GM19328 (cell line): ENCODE measurements at regions not wholly inside any gene's neighbourhood (a gene's known extent, or its start where the extent isn't known, plus 50 kb on each side); places are given as distances from the start of the nearest gene placed in this dataset.
"Not testable (repeated sequence)": the region's sequence is repeated elsewhere in the genome, so short reads cannot be mapped to it uniquely, and the experiment has no call there.

Source experiments
- ATAC-seq: cut with Tn5 transposase; IDR thresholded peaks from one replicate; pipeline ENCODE4 v1.9.1; 2021; ENCODE audit warnings: mild to moderate bottlenecking, moderate library complexity; ENCODE audit not compliant: unreplicated experiment

DNA sequence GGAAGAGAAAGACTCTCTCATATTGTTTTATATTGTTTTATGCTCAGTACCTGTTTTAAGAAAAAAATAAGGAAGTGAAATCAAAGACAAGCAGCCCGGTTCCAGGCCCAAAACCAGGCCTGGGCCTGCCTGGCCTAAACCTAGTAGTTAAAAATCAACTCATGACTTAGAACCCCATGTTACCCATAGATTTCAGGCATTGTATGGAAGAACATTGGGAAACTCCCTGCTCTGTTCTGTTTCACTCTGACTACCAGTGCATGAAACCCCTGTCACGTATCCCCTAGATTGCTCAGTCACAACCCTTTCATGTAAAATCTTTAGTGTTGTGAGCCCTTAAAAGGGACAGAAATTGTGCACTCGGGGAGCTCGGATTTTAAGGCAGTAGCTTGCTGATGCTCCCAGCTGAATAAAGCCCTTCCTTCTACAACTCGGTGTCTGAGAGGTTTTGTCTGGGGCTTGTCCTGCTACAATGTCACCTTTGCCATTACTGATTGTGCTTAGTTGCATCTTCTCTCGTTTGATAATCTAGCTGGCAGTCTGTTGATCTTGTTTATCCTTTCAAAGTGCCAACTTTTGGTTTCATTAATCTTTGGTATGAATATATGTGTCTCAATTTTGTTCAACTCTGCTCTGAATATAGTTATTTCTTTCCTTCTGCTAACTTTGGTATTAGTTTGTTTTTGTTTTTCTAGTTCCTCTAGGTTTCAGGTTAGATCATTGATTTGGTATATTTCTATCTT, 842.8 kb upstream of the NDST4 start:
- not testable (repeated sequence) for ATAC-seq

DNA sequence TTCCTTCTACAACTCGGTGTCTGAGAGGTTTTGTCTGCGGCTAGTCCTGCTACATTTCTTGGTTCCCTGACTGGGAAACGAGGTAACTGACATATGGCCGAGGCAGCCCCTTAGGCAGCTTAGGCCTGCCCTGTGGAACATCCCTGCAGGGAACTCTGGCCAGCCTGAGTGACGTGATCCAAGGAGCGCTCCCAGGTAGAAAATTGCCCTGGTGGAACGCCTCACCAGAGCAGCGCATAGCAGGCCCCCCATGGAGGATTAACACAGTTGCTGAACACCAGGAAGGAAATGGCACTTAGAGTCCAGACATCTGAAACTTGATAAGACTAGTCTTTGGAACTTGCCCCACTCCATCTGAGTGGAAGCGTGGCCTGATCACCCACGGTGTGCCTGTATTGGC, 837.4 kb upstream of the NDST4 start:
- no peak for ATAC-seq

DNA sequence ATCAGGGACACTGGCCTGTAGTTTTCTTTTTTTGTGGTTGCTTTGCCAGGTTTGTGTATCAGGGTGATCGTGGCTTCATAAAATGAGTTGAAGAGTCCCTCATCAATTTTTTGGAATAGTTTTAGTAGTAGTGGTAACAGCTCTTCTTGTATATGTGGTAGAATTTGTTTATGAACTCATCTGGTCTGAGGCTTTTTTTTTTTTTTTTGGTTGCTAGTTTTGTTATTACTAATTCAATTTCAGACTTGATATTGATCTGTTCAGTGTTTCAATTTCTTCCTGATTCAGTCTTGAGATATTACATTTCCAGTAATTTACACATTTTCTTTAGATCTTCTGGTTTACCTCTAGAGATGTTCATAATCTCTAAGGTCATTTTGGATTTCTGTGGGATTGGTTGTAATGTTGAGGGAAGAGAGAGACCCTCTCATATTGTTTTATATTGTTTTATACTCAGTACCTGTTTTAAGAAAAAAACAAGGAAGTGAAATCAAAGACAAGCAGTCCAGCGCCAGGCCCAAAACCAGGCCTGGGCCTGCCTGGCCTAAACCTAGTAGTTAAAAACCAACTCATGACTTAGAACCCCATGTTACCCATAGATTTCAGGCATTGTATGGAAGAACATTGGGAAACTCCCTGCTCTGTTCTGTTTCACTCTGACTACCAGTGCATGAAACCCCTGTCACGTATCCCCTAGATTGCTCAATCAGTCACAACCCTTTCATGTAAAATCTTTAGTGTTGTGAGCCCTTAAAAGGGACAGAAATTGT, 836.7 kb upstream of the NDST4 start:
- peak; percentile 56 for ATAC-seq

DNA sequence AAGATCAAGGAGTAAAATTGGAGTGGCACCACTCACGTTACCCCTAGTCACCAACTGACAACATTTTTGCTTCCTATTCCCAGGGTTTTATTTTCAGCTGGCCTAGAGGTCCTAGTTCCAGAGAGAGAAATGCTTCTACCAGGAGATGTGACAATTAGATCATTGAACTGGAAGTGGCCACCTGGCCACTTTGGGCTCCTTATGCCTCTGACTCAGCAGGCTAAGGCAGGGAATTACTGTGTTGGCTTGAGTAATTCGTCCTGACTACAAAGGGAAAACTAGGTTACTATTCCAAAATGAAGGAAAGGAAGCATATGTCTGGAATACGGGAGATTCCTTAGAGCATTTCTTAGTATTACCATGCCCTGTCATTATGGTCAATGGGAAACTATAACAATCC, 831.6 kb upstream of the NDST4 start:
- no peak for ATAC-seq

DNA sequence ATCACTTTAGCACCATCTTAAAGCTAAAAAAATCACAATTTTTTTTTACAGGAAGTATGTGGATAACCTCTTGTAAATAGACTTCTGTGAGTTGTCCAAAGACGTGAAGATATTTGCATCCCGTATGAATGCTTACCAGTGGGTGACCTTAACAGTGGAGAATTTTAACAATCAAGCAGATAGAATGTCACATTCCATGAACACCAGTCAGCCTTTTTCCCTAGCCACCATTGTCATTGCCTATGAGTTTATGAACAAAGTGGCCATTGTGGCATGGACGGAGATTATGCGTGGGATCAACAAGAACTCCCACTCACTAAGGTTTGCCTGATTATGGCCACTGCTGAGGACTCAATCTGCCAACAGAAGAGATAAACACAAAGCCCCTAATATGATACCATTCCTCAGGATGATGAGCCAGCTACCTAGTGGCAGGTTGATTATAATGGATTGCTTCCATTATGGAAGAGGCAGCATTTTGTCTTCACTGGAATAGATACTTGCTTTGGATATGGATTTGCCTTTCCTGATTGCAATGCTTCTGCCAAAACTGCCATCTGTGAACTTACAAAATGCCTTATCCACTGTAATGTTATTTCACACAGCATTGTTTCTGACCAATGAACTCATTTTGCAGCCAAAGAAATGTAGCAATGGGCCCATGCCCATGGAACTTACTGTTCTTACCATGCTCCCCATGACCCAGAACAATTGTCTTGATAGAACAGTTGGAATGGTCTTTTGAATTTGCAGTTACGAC, 830.9 kb upstream of the NDST4 start:
- ATAC-seq = no peak

DNA sequence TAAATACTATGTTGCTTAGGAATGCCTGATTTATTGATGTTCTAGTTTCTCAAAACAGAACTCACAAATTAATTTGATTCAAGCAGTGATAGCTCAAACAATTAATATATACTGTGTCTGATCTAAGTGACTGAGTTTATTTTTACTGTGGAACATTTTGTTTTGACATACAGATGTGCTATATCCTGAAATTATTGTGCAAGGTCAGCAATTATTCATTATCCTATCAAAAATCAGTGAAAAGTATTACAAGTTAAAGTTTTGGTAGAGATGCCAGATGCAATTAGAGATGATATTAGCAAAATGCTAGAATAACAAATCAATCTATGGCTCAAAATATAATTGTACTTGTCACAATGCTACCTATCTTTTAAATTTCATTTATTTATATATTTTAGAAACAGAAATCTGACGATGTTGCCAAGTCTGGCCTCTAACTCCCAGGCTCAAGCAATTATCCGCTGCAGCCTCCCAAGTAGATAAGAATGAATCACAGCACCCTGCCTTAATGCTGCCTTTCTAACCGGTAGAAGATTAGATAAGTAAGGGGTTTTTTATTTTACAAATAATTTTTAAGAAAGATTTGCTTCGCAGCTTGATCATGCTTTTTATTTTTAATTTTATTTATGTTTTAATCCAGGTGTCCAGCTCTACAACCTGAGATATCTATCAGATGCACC, 825.5 kb upstream of the NDST4 start:
- no peak for ATAC-seq

DNA sequence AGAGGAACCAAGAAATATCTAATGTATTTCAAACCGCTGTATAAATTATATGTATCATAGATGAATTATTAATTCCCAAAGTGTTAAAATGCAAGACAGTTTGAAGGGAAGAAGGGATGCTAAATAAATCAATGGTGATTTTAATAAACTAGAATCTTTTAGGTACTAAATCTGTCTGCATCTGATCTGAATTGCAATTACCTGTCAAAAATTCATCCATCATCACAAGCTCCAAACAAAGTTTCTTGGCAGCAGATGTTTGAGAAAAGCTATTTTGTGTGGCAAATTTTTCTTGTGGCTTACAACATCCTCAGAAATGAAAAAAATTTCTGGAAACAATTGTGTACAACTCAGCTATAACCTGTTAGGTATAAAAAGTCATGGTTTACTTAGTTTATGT, 816.0 kb upstream of the NDST4 start:
- no peak for ATAC-seq

- no peak for ATAC-seq
Observed at GRCh38 chr4:115927382-115927781, 814.0 kb upstream of the NDST4 start.

- ATAC-seq = no peak
Observed at GRCh38 chr4:115923152-115923551, 809.7 kb upstream of the NDST4 start.

GRCh38 chr4:115920637-115921036, 807.2 kb upstream of the NDST4 start:
- ATAC-seq = no peak

GRCh38 chr4:115918149-115918548, 804.7 kb upstream of the NDST4 start:
- ATAC-seq = no peak

GRCh38 chr4:115906428-115906827, 793.0 kb upstream of the NDST4 start:
- ATAC-seq = no peak

GRCh38 chr4:115883847-115884246, 770.4 kb upstream of the NDST4 start:
- no peak for ATAC-seq

DNA sequence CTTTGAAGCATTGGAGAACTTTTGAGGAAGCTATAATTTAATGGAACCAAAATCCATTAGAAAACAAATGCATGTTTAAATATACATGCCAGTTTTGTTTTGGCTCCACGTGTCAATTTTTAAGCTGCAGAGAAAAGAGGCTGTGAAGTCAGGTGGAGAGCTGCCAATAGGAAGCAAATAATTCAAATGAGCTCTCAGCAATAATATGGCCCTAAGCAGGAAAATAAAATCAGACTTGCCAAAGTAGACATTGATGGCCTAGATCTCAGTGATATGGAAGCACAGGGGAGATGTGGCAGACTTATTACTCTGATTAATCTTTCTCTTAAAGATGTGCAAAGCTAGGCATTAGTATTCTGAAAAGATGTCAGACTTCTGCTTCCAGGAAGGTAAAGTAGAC, 769.8 kb upstream of the NDST4 start:
- no peak for ATAC-seq

DNA sequence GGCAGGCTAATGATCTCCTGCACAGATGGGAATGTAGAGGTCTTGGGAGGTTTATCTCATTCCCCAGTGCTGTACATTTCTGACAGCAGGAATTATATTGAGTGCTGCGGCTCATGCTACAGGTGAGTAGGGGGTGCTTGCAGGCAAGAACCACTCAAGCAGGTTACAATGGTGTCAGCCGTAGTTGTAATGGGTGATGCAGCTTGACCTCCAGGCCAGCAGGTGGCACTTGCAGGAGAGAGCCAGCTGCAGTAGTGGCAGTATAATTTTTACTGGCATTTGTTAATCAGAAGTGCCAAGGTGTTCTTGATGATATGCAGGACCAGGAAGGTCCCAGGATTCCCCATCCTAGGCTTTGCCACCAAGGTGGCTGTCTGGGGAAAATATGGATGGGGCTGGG, 759.6 kb upstream of the NDST4 start:
- ATAC-seq = no peak

DNA sequence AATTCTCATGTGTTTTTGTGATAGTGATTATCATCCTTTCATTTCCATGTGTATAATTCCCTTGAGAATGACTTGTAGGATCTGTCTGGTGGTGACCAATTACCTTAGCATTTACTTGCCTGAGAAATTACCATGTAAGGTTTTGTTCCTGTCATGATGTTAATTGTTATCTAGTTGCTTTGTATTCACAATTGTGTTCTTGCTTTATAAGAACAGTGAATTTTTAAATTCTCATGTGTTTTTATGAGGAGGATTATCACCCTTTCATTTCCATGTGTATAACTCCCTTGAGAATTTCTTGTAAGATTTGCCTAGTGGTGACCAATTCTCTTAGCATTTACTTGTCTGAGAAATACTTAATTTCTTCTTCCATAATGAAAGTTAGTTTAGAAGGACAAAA, 758.2 kb upstream of the NDST4 start:
- ATAC-seq = no peak

GRCh38 chr4:115866364-115866896, 753.0 kb upstream of the NDST4 start:
- ATAC-seq = no peak

- ATAC-seq = no peak
Observed at GRCh38 chr4:115865736-115866135, 752.3 kb upstream of the NDST4 start.

DNA sequence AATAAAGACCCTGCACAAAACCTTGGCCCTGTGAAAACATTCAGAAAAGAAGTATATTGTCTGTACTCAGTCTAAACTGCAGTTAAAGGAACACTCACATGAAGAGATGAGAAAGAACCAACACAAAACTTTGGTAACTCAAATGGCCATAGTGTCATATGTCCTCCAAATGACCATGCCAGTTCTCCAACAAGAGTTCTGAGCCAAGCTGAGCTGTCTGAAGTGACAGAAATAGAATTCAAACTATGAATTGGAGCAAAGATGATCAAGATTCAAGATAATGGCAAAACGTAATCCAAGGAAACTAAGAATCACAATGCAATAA, 739.3 kb upstream of the NDST4 start:
- no peak for ATAC-seq

DNA sequence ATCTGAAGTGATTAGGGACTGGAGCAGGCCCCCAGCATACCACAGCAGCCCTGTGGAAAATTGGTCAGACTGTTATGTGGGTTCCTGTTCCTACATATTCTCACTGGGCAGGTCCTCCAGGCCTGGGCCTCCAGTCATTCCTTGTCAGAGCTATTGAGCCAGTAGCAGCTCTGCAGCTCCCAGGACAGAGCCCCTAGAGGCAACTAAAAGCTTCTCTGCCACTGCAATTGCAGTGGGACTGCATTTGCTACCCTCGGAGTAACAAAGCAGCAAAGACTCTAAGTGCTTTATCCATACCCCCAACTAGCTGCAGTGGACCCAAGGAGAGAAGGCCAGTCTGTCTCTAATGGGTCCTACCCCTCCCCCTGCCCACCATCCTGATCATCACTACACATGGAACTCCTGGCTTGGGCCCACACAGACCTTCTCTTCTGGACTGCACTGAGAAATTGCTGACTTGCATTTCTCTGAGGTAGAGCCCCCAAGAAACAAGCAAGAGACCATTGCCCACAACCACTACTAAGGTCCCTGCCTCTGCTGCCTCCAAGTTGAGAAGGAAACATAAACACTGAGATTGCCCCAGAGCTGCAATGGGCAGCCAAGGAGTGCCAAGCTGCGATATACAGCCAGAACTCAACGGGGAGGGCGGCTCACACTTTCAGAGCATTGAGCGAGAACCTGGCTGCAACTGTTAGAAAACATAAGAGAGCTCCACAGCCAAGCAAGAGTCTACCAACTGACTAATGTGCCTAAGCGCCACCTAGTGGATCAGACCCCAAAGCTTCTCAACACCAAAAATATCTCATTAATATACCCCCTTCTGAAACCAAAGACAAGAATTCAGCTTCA, 738.7 kb upstream of the NDST4 start:
- peak; percentile 88 for ATAC-seq
